GM12865 (cell line): ENCODE measurements at regions not wholly inside any gene's neighbourhood (a gene's known extent, or its start where the extent isn't known, plus 50 kb on each side); places are given as distances from the start of the nearest gene placed in this dataset.
"Not testable (repeated sequence)": the region's sequence is repeated elsewhere in the genome, so short reads cannot be mapped to it uniquely, and the experiment has no call there.

Source experiments
- DNase-seq: peaks from one replicate; pipeline ENCODE4 v3.0.0; 2010; ENCODE audit warnings: low read depth
- H3K4me3 ChIP-seq: 2 replicates; pipeline ENCODE4 v1.5.1; 2011; ENCODE audit warnings: mild to moderate bottlenecking, low read depth, low read length, control low read depth
- CTCF ChIP-seq: IDR thresholded peaks from 2 replicates; pipeline ENCODE4 v1.5.1; 2011; ENCODE audit warnings: low read length, control low read depth, low read depth, inconsistent platforms; ENCODE audit not compliant: insufficient read depth; ENCODE audit errors: missing control alignments

GRCh38 chr7:145105561-145105960, 269.7 kb upstream of the TPK1 start:
- no peak overlapping the region for H3K4me3 ChIP-seq
- DNase-seq: no peak
- TF ChIP-seq CTCF: no peak

- TF ChIP-seq CTCF: no peak
- no peak overlapping the region for H3K4me3 ChIP-seq
- no peak for DNase-seq
Measured at GRCh38 chr7:145104400-145104799, 268.5 kb upstream of the TPK1 start.

- DNase-seq, H3K4me3 ChIP-seq: not testable (repeated sequence)
Measured at GRCh38 chr7:145102199-145102598, 266.3 kb upstream of the TPK1 start.

GRCh38 chr7:145092766-145093165, 256.9 kb upstream of the TPK1 start:
- no peak for TF ChIP-seq CTCF
- no peak overlapping the region for H3K4me3 ChIP-seq
- no peak for DNase-seq

GRCh38 chr7:145088111-145088745, 252.4 kb upstream of the TPK1 start:
- DNase-seq: no peak
- H3K4me3 ChIP-seq: no peak overlapping the region
- no peak for TF ChIP-seq CTCF

GRCh38 chr7:145082366-145083161, 246.7 kb upstream of the TPK1 start:
- DNase-seq: peak; percentile 4
- no peak overlapping the region for H3K4me3 ChIP-seq

More at GRCh38 chr7:145082366-145083161, 246.7 kb upstream of the TPK1 start:
- no peak for TF ChIP-seq CTCF
